ENCODE measurements at regions not wholly inside any gene's neighbourhood (a gene's known extent, or its start where the extent isn't known, plus 50 kb on each side); places are given as distances from the start of the nearest gene placed in this dataset.
"Not testable (repeated sequence)": the region's sequence is repeated elsewhere in the genome, so short reads cannot be mapped to it uniquely, and the experiment has no call there.

DNA sequence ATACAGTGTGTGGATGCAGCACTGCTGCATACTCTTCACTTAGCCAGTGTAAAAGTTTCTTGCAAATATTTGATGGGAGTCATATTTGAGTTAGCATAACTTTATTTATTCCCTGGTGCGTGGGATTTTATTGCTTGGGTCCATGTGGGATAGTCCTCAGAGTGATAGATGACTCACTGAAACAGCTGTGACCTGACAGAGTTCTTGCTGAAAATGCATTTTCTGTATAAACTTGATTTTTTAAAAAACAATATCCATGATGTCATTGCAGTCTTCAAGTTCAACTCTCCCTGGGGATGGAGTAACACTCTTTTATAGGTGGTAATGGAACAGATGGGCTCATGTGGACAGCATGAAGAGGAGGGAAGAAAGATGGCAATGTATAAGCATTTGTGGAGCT lies 310.0 kb downstream of the PPP1R3A start:
- Histone ChIP-seq H3K4me3 (ENCODE audit: low read depth in 1 of 3, low read length in 3 of 3) (no peak overlapping the region), H3K36me3 (ENCODE audit: control insufficient read depth in 4 of 4, insufficient read depth in 3 of 4, low read depth in 1 of 4, low read length in 3 of 4) (no peaks in the 10 kb centered on the region), H3K27me3 (ENCODE audit: control insufficient read depth in 4 of 4, insufficient read depth in 4 of 4, low read length in 3 of 4) (no peaks in the 10 kb centered on the region), H3K9me3 (ENCODE audit: control insufficient read depth in 4 of 4, low read length in 3 of 4) (no peaks in the 10 kb centered on the region), H3K4me1 (ENCODE audit: control insufficient read depth in 4 of 4, insufficient read depth in 4 of 4, low read length in 3 of 4) (no peaks in the 10 kb centered on the region), H3K27ac (ENCODE audit: low read depth in 1 of 2, low read length in 2 of 2) (no peak overlapping the region), H3K9ac (ENCODE audit: low read depth in 1 of 2, low read length in 2 of 2) (no peak overlapping the region)
- WGBS = 80% methylated on average over 1 of the region's 1 CpG
- TF ChIP-seq SP1 (IDR thresholded peaks at IDR 0.05) (no peak), NR2F2 (IDR thresholded peaks at IDR 0.05) (no peak), HNF4G (IDR thresholded peaks at IDR 0.05) (no peak), RAD21 (IDR thresholded peaks at IDR 0.05) (no peak)
- no peak for DNase-seq (ENCODE audit: low spot score)

GRCh38 chr7:113606325-113606724 lies 312.5 kb downstream of the PPP1R3A start:
- Histone ChIP-seq H3K27ac (ENCODE audit: low read depth in 1 of 2, low read length in 2 of 2) (no peak overlapping the region), H3K4me3 (ENCODE audit: low read depth in 1 of 3, low read length in 3 of 3) (no peak overlapping the region), H3K27me3 (ENCODE audit: control insufficient read depth in 4 of 4, insufficient read depth in 4 of 4, low read length in 3 of 4) (no peaks in the 10 kb centered on the region), H3K4me1 (ENCODE audit: control insufficient read depth in 4 of 4, insufficient read depth in 4 of 4, low read length in 3 of 4) (no peaks in the 10 kb centered on the region), H3K9ac (ENCODE audit: low read depth in 1 of 2, low read length in 2 of 2) (no peak overlapping the region), H3K9me3 (ENCODE audit: control insufficient read depth in 4 of 4, low read length in 3 of 4) (no peaks in the 10 kb centered on the region), H3K36me3 (ENCODE audit: control insufficient read depth in 4 of 4, insufficient read depth in 3 of 4, low read depth in 1 of 4, low read length in 3 of 4) (no peaks in the 10 kb centered on the region)
- 67% methylated on average over 3 of the region's 3 CpGs for WGBS
- no peak for DNase-seq (ENCODE audit: low spot score)
- TF ChIP-seq, protein P1, sequence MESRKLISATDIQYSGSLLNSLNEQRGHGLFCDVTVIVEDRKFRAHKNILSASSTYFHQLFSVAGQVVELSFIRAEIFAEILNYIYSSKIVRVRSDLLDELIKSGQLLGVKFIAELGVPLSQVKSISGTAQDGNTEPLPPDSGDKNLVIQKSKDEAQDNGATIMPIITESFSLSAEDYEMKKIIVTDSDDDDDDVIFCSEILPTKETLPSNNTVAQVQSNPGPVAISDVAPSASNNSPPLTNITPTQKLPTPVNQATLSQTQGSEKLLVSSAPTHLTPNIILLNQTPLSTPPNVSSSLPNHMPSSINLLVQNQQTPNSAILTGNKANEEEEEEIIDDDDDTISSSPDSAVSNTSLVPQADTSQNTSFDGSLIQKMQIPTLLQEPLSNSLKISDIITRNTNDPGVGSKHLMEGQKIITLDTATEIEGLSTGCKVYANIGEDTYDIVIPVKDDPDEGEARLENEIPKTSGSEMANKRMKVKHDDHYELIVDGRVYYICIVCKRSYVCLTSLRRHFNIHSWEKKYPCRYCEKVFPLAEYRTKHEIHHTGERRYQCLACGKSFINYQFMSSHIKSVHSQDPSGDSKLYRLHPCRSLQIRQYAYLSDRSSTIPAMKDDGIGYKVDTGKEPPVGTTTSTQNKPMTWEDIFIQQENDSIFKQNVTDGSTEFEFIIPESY (IDR thresholded peaks at IDR 0.05) = no peak
- TF ChIP-seq JUND (IDR thresholded peaks at IDR 0.05) = no peak
- no peak for TF ChIP-seq SP1 (IDR thresholded peaks at IDR 0.05)
- no peak for TF ChIP-seq FOXA1 (IDR thresholded peaks at IDR 0.05)
- no peak for TF ChIP-seq RXRA (IDR thresholded peaks at IDR 0.05)
- no peak for TF ChIP-seq TAF1 (conservative IDR thresholded peaks at IDR 0.05)
- TF ChIP-seq, protein P2, sequence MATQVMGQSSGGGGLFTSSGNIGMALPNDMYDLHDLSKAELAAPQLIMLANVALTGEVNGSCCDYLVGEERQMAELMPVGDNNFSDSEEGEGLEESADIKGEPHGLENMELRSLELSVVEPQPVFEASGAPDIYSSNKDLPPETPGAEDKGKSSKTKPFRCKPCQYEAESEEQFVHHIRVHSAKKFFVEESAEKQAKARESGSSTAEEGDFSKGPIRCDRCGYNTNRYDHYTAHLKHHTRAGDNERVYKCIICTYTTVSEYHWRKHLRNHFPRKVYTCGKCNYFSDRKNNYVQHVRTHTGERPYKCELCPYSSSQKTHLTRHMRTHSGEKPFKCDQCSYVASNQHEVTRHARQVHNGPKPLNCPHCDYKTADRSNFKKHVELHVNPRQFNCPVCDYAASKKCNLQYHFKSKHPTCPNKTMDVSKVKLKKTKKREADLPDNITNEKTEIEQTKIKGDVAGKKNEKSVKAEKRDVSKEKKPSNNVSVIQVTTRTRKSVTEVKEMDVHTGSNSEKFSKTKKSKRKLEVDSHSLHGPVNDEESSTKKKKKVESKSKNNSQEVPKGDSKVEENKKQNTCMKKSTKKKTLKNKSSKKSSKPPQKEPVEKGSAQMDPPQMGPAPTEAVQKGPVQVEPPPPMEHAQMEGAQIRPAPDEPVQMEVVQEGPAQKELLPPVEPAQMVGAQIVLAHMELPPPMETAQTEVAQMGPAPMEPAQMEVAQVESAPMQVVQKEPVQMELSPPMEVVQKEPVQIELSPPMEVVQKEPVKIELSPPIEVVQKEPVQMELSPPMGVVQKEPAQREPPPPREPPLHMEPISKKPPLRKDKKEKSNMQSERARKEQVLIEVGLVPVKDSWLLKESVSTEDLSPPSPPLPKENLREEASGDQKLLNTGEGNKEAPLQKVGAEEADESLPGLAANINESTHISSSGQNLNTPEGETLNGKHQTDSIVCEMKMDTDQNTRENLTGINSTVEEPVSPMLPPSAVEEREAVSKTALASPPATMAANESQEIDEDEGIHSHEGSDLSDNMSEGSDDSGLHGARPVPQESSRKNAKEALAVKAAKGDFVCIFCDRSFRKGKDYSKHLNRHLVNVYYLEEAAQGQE (IDR thresholded peaks at IDR 0.05) = no peak
- TF ChIP-seq YY1 (IDR thresholded peaks at IDR 0.05) = no peak
- no peak for TF ChIP-seq ATF3 (IDR thresholded peaks at IDR 0.05)

- H3K9ac ChIP-seq (ENCODE audit: low read depth in 1 of 2, low read length in 2 of 2); H3K36me3 ChIP-seq (ENCODE audit: control insufficient read depth in 4 of 4, insufficient read depth in 3 of 4, low read depth in 1 of 4, low read length in 3 of 4); H3K4me1 ChIP-seq (ENCODE audit: control insufficient read depth in 4 of 4, insufficient read depth in 4 of 4, low read length in 3 of 4); H3K27ac ChIP-seq (ENCODE audit: low read depth in 1 of 2, low read length in 2 of 2); H3K9me3 ChIP-seq (ENCODE audit: control insufficient read depth in 4 of 4, low read length in 3 of 4); H3K4me3 ChIP-seq (ENCODE audit: low read depth in 1 of 3, low read length in 3 of 3); DNase-seq (ENCODE audit: low spot score); H3K27me3 ChIP-seq (ENCODE audit: control insufficient read depth in 4 of 4, insufficient read depth in 4 of 4, low read length in 3 of 4): not testable (repeated sequence)
- WGBS = 56% methylated on average over 2 of the region's 2 CpGs
Observed at GRCh38 chr7:113600428-113600827, 318.4 kb downstream of the PPP1R3A start.

DNA sequence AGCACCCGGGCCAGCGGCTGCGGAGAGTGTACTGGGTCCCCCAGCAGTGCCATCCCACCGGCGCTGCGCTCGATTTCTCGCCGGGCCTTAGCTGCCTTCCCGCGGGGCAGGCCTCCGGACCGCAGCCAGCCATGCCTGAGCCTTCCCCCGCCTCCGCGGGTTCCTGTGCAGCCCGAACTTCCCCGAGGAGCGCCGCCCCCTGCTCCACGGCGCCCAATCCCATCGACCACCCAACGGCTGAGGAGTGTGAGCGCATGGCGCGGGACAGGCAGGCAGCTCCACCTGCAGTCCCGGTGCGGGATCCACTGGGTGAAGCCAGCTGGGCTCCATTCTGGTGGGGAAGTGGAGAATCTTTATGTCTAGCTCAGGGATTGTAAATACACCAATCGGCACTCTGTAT lies 325.4 kb downstream of the PPP1R3A start:
- H3K9me3 ChIP-seq (ENCODE audit: control insufficient read depth in 4 of 4, low read length in 3 of 4); DNase-seq (ENCODE audit: low spot score); H3K27ac ChIP-seq (ENCODE audit: low read depth in 1 of 2, low read length in 2 of 2); H3K36me3 ChIP-seq (ENCODE audit: control insufficient read depth in 4 of 4, insufficient read depth in 3 of 4, low read depth in 1 of 4, low read length in 3 of 4); H3K9ac ChIP-seq (ENCODE audit: low read depth in 1 of 2, low read length in 2 of 2); H3K27me3 ChIP-seq (ENCODE audit: control insufficient read depth in 4 of 4, insufficient read depth in 4 of 4, low read length in 3 of 4); H3K4me1 ChIP-seq (ENCODE audit: control insufficient read depth in 4 of 4, insufficient read depth in 4 of 4, low read length in 3 of 4); H3K4me3 ChIP-seq (ENCODE audit: low read depth in 1 of 3, low read length in 3 of 3): not testable (repeated sequence)
- 79% methylated on average over 30 of the region's 30 CpGs for WGBS

- H3K4me1 ChIP-seq (ENCODE audit: control insufficient read depth in 4 of 4, insufficient read depth in 4 of 4, low read length in 3 of 4); H3K36me3 ChIP-seq (ENCODE audit: control insufficient read depth in 4 of 4, insufficient read depth in 3 of 4, low read depth in 1 of 4, low read length in 3 of 4); H3K4me3 ChIP-seq (ENCODE audit: low read depth in 1 of 3, low read length in 3 of 3); H3K27me3 ChIP-seq (ENCODE audit: control insufficient read depth in 4 of 4, insufficient read depth in 4 of 4, low read length in 3 of 4); H3K9me3 ChIP-seq (ENCODE audit: control insufficient read depth in 4 of 4, low read length in 3 of 4); DNase-seq (ENCODE audit: low spot score); H3K27ac ChIP-seq (ENCODE audit: low read depth in 1 of 2, low read length in 2 of 2); H3K9ac ChIP-seq (ENCODE audit: low read depth in 1 of 2, low read length in 2 of 2): not testable (repeated sequence)
- WGBS = 83% methylated on average over 7 of the region's 8 CpGs
Observed at GRCh38 chr7:113592924-113593323, 325.9 kb downstream of the PPP1R3A start.

Data from liver (tissue), 7 donors.